H9 (cell line): ENCODE measurements at regions not wholly inside any gene's neighbourhood (a gene's known extent, or its start where the extent isn't known, plus 50 kb on each side); places are given as distances from the start of the nearest gene placed in this dataset.

Experiments used
- DNase-seq: peaks from one replicate; pipeline ENCODE4 v3.0.0-alpha.2; 2017
- H2AFZ ChIP-seq: one replicate; pipeline ENCODE4 v1.6.1; 2013; ENCODE audit warnings: mild to moderate bottlenecking, low read length, control low read depth, moderate library complexity
- H2AK5ac ChIP-seq: 2 replicates; pipeline ENCODE4 v1.6.1; 2013; ENCODE audit warnings: low read length, control low read depth, mixed read lengths; ENCODE audit not compliant: insufficient read length
- H2BK120ac ChIP-seq: one replicate; pipeline ENCODE4 v1.6.1; 2013; ENCODE audit warnings: low read depth, mild to moderate bottlenecking, low read length, control low read depth, inconsistent platforms; ENCODE audit not compliant: poor library complexity, severe bottlenecking
- H2BK12ac ChIP-seq: 2 replicates; pipeline ENCODE4 v1.6.1; 2013; ENCODE audit warnings: low read length, control low read depth, mixed read lengths, low read depth; ENCODE audit not compliant: insufficient read length
- H2BK15ac ChIP-seq: 2 replicates; pipeline ENCODE4 v1.6.1; 2013; ENCODE audit warnings: low read depth, low read length, control low read depth
- H2BK20ac ChIP-seq: one replicate; pipeline ENCODE4 v1.6.1; 2013; ENCODE audit warnings: low read depth, mild to moderate bottlenecking, low read length, control low read depth, inconsistent platforms; ENCODE audit not compliant: poor library complexity, severe bottlenecking
- H2BK5ac ChIP-seq: 2 replicates; pipeline ENCODE4 v1.6.1; 2013; ENCODE audit warnings: low read length, control low read depth, mixed read lengths; ENCODE audit not compliant: insufficient read length
- H3K14ac ChIP-seq: 2 replicates; pipeline ENCODE4 v1.6.1; 2013; ENCODE audit warnings: low read length, control low read depth; ENCODE audit not compliant: insufficient read depth
- H3K18ac ChIP-seq: 2 replicates; pipeline ENCODE4 v1.6.1; 2013; ENCODE audit warnings: low read depth, mild to moderate bottlenecking, mixed read lengths, low read length, control low read depth; ENCODE audit not compliant: insufficient read length
- H3K23ac ChIP-seq: 2 replicates; pipeline ENCODE4 v1.6.1; 2013; ENCODE audit warnings: low read length, control low read depth, mixed read lengths, low read depth; ENCODE audit not compliant: insufficient read length
- H3K23me2 ChIP-seq: 2 replicates; pipeline ENCODE4 v1.6.1; 2013; ENCODE audit warnings: low read depth, mild to moderate bottlenecking, mixed read lengths, low read length, control low read depth; ENCODE audit not compliant: insufficient read length, poor library complexity, severe bottlenecking
- H3K27ac ChIP-seq: 2 replicates; pipeline ENCODE4 v1.5.1; 2013; ENCODE audit warnings: low read length, control low read depth, mixed read lengths, low read depth; ENCODE audit not compliant: insufficient read length
- H3K27me3 ChIP-seq: 2 replicates; pipeline ENCODE4 v1.6.1; 2013; ENCODE audit warnings: low read length, control low read depth, inconsistent platforms; ENCODE audit not compliant: insufficient read depth
- H3K4ac ChIP-seq: 2 replicates; pipeline ENCODE4 v1.6.1; 2013; ENCODE audit warnings: low read depth, mild to moderate bottlenecking, control low read depth, inconsistent platforms, low read length, moderate library complexity
- H3K4me1 ChIP-seq: 2 replicates; pipeline ENCODE4 v1.6.1; 2013; ENCODE audit warnings: low read length, control low read depth, inconsistent platforms; ENCODE audit not compliant: insufficient read depth
- H3K4me2 ChIP-seq: 2 replicates; pipeline ENCODE4 v1.6.1; 2013; ENCODE audit warnings: low read length, control low read depth, mixed read lengths; ENCODE audit not compliant: insufficient read length, insufficient read depth
- H3K56ac ChIP-seq: 2 replicates; pipeline ENCODE4 v1.6.1; 2013; ENCODE audit warnings: low read depth, mild to moderate bottlenecking, mixed read lengths, low read length, control low read depth; ENCODE audit not compliant: insufficient read length
- H3K79me1 ChIP-seq: 2 replicates; pipeline ENCODE4 v1.6.1; 2013; ENCODE audit warnings: low read depth, mild to moderate bottlenecking, moderate library complexity, low read length, control low read depth, inconsistent platforms; ENCODE audit not compliant: insufficient read depth, poor library complexity, severe bottlenecking
- H3K79me2 ChIP-seq: 2 replicates; pipeline ENCODE4 v1.6.1; 2013; ENCODE audit warnings: low read length, control low read depth, inconsistent platforms; ENCODE audit not compliant: insufficient read depth
- H3K9ac ChIP-seq: 2 replicates; pipeline ENCODE4 v1.6.1; 2013; ENCODE audit warnings: low read length, control low read depth, mixed read lengths; ENCODE audit not compliant: insufficient read length; ENCODE audit errors: extremely low read depth
- H3K9me3 ChIP-seq: one replicate; pipeline ENCODE4 v1.6.1; 2013; ENCODE audit warnings: low read depth, low read length, inconsistent platforms; ENCODE audit not compliant: control insufficient read depth
- H3T11ph ChIP-seq: one replicate; pipeline ENCODE4 v1.6.1; 2013; ENCODE audit warnings: mild to moderate bottlenecking, low read length, control low read depth, inconsistent platforms
- H4K20me1 ChIP-seq: one replicate; pipeline ENCODE4 v1.6.1; 2013; ENCODE audit not compliant: control insufficient read depth, insufficient read length, insufficient read depth
- H4K5ac ChIP-seq: 2 replicates; pipeline ENCODE4 v1.6.1; 2013; ENCODE audit warnings: low read depth, mild to moderate bottlenecking, mixed read lengths, low read length, control low read depth; ENCODE audit not compliant: insufficient read length
- H4K8ac ChIP-seq: replicated peaks from 2 replicates; pipeline ENCODE4 v1.6.1; 2013; ENCODE audit warnings: low read length, control low read depth, mixed read lengths, low read depth; ENCODE audit not compliant: insufficient read length
- H4K91ac ChIP-seq: 2 replicates; pipeline ENCODE4 v1.6.1; 2013; ENCODE audit warnings: low read depth, mild to moderate bottlenecking, moderate library complexity, mixed read lengths, low read length, control low read depth; ENCODE audit not compliant: insufficient read length
- H3K27ac Mint-ChIP-seq, 3 experiments: 2 replicates in 2 of 3; 3 replicates in 1 of 3; pipeline ENCODE4 v1.8.0; 2020 to 2021; ENCODE audit warnings: mixed read lengths in 3 of 3, mild to moderate bottlenecking in 1 of 3, moderate library complexity in 1 of 3
- H3K27me3 Mint-ChIP-seq: 2 replicates; pipeline ENCODE4 v1.8.0; 2021; ENCODE audit warnings: low read depth, mild to moderate bottlenecking, moderate library complexity, mixed read lengths
- H3K36me3 Mint-ChIP-seq, 3 experiments: 2 replicates in 2 of 3; 3 replicates in 1 of 3; pipeline ENCODE4 v1.8.0; 2020 to 2021; ENCODE audit warnings: low read depth in 3 of 3, mixed read lengths in 3 of 3; ENCODE audit not compliant: insufficient read depth in 1 of 3
- H3K4me1 Mint-ChIP-seq, 2 experiments: 2 replicates each; pipeline ENCODE4 v1.8.0; 2020; ENCODE audit warnings: mixed read lengths in 2 of 2
- H3K4me3 Mint-ChIP-seq, 2 experiments: 2 replicates in 1 of 2; 3 replicates in 1 of 2; pipeline ENCODE4 v1.8.0; 2020 to 2021; ENCODE audit warnings: mild to moderate bottlenecking in 2 of 2, mixed read lengths in 2 of 2, moderate library complexity in 1 of 2
- H3K9me3 Mint-ChIP-seq, 2 experiments: 2 replicates in 1 of 2; 3 replicates in 1 of 2; pipeline ENCODE4 v1.8.0; 2020; ENCODE audit warnings: mild to moderate bottlenecking in 2 of 2, mixed read lengths in 2 of 2, moderate library complexity in 1 of 2
- CTCF ChIP-seq: fragments of 200-600 bp; sonication (generic); conservative IDR thresholded peaks from 3 replicates; pipeline ENCODE4 v1.8.0; 2021; ENCODE audit warnings: antibody characterized with exemption, mild to moderate bottlenecking
- WGBS: extraction: QIAGEN DNeasy Blood & Tissue Kit; methylation state at CpG from one replicate; pipeline ENCODE4 v1.1.7; 2013; ENCODE audit warnings: missing lambda C conversion rate, low lambda C conversion rate, mixed read lengths; ENCODE audit not compliant: insufficient read length; ENCODE audit errors: extremely low coverage; 5-methylcytosine and 5-hydroxymethylcytosine counted together

- Mint-ChIP-seq H3K4me1 (peaks cover 59 to 71% of the 10 kb centered on the region in 2 experiments), H3K9me3 (no peaks in the 10 kb centered on the region), H3K27ac (peak overlapping the region; percentile 78 to 98 (median 84)), H3K4me3 (peak overlapping the region; percentile 18 to 63; a peak in 3 of 5 replicates), H3K36me3 (no peaks in the 10 kb centered on the region), H3K27me3 (no peaks in the 10 kb centered on the region; the same call in 1 of the 2 replicates)
- DNase-seq, result peak; percentile 43
- Histone ChIP-seq H3K4me1 (no peaks in the 10 kb centered on the region), H4K20me1 (no peaks in the 10 kb centered on the region), H2BK120ac (no peak overlapping the region), H2BK20ac (no peak overlapping the region), H3K14ac (peak overlapping the region; percentile 6; the same call in 1 of the 2 replicates), H2AK5ac (no peak overlapping the region), H3K56ac (no peak overlapping the region), H2BK12ac (no peak overlapping the region), H3K27ac (no peak overlapping the region), H3K79me1 (no peaks in the 10 kb centered on the region), H3K9me3 (no peaks in the 10 kb centered on the region), H3K23me2 (no peaks in the 10 kb centered on the region), H3K18ac (no peak overlapping the region), H3K27me3 (no peaks in the 10 kb centered on the region), H2BK15ac (no peak overlapping the region), H3K4ac (no peak overlapping the region), H3K9ac (no peak overlapping the region), H2BK5ac (no peak overlapping the region), H3K79me2 (no peaks in the 10 kb centered on the region), H4K8ac (no peak overlapping the region), H3T11ph (no peak overlapping the region), H4K91ac (no peak overlapping the region), H2AFZ (no peak overlapping the region), H3K23ac (no peak overlapping the region), H4K5ac (no peak overlapping the region), H3K4me2 (no peak overlapping the region)
- no CpG with 5 or more reads among the region's 17 CpGs for WGBS
- no peak for TF ChIP-seq CTCF
Observed at GRCh38 chr16:51359141-51359955, 208.3 kb upstream of the SALL1 start.
